ENCODE measurements at regions not wholly inside any gene's neighbourhood (a gene's known extent, or its start where the extent isn't known, plus 50 kb on each side); places are given as distances from the start of the nearest gene placed in this dataset.

DNA sequence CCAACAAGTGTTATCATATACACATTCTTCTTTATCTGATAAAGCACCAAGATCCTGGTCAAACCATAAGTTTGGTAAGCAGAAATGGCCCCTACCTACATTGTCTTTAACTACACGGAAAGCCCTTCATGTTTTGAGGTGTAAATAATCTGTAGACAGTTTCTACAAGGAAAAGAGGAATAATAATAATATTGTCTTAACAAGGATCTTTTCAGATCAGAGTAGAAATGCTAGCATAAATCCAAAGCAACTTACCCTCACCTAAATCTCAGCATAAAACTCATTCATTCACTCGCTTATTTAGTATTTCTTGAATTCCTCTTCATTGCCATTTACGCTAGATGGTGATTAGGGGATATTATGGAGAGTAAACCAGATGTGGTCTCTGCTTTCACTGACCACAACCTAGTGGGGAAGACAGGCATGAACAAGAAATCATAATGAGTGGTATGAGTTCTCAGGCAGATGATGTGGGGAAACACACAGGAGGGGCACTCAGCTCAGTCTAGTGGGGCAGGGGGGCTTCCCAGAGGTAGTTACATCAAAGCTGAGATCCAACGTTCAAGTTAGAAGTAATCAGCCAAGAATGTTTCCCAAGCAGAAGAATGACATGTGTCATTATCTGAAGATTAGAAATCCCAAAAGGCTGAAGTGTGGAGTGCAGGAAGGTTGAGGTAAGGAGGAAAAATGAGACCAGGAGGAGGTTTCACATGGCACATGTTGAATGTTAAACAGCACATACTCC lies 65.4 kb upstream of the ZC3H12C start:
- TF ChIP-seq POLR2A (IDR thresholded peaks at IDR 0.05), result no peak
- TF ChIP-seq, protein P1, sequence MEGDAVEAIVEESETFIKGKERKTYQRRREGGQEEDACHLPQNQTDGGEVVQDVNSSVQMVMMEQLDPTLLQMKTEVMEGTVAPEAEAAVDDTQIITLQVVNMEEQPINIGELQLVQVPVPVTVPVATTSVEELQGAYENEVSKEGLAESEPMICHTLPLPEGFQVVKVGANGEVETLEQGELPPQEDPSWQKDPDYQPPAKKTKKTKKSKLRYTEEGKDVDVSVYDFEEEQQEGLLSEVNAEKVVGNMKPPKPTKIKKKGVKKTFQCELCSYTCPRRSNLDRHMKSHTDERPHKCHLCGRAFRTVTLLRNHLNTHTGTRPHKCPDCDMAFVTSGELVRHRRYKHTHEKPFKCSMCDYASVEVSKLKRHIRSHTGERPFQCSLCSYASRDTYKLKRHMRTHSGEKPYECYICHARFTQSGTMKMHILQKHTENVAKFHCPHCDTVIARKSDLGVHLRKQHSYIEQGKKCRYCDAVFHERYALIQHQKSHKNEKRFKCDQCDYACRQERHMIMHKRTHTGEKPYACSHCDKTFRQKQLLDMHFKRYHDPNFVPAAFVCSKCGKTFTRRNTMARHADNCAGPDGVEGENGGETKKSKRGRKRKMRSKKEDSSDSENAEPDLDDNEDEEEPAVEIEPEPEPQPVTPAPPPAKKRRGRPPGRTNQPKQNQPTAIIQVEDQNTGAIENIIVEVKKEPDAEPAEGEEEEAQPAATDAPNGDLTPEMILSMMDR (IDR thresholded peaks at IDR 0.05), result no peak
- no peak for TF ChIP-seq POLR2AphosphoS5 (IDR thresholded peaks at IDR 0.05)
- no peak for TF ChIP-seq EP300 (IDR thresholded peaks at IDR 0.05; ENCODE audit: low read depth)
